NCI-H2107 treated with DMSO at 0.1 percent for 48 hours (cell line): ENCODE measurements at regions not wholly inside any gene's neighbourhood (a gene's known extent, or its start where the extent isn't known, plus 50 kb on each side); places are given as distances from the start of the nearest gene placed in this dataset.

Source experiments
- DNase-seq: peaks from one replicate; lab custom pipeline; 2025; ENCODE audit not compliant: unreplicated experiment; lab: John Stamatoyannopoulos, UW

DNA sequence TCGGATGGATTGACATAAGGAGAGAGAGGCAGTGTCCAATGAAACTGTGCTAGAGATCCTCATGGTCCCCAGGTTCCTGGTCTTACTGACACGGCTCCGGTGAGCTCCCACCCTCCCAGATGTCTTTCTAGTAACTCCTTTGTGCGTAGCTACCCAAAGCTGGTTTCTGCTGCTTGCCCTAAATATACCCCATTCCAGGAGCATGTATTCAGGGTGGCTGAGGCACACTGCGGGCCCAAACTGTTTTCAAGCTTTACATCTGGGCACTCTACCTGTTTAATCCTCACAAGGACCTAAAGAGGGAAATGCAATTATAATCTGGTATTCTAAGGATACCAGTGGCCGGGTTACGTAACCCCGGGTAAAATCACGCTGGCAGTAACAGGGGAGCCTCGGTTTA, 161.2 kb upstream of the NSMCE3 start:
- DNase-seq: no peak

GRCh38 chr15:29430124-29430523, 160.5 kb upstream of the NSMCE3 start:
- no peak for DNase-seq

DNA sequence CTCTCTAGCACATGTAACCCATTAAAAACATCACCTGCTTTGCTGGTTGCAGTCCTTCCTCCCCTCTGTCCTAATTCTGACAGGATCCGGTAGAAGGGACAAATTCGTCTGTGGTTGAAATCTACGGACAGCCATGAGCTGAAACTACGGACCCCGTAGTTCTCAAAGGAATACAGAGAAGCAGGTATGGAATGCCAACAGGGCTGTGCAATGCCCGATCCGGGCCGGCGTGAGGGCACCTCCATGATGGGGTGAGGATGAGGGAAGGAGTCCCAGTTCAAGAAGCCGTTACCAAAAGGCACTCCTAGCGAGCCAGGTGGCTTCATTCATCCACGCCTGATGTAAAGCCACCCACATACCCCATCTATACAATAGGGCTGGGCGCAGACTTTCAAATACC, 160.0 kb upstream of the NSMCE3 start:
- no peak for DNase-seq

DNA sequence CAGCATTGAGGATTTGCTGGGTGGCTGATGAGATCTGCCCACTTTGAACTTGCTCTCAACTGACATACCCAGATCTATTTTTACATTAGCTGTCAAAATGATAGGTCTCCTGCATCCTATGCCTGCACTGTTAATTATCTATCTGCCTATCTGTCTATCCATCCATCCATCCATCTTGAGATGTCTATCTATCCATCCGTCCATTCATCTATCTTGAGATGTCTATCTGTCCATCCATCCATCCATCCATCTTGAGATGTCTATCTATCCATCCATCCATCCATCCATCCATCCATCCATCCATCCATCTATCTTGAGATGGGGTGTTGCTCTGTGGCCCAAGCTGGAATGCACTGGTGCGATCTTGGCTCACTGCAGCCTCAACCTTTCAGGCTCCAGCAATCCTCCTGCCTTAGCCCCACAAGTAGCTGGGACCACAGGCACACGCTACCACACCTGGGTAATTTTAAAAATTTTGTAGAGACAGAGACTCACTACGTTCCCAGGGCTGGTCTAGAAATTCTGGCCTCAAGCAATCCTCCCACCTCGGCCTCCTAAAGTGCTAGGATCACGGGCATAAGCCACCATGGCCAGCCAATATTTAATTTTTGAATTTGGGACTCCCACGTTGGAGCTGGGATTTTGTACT, 159.4 kb upstream of the NSMCE3 start:
- no peak for DNase-seq

DNA sequence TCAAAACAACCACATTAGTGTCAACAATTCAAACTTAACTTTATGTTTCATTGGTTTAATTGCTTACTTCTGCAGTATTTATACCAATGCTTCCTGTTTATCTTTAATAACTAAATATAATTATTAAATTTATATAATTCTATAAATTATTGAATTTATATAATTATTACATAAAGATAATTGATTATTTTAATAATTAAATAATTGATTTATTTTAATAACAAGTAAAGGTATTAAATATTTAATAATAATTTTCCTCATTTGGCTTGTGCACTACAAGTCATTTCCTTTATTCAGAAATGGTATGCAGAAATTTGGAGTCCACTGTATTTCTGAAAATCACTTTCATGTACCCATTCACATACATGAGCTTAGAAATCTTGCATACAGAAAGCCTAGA, 156.2 kb upstream of the NSMCE3 start:
- no peak for DNase-seq

DNA sequence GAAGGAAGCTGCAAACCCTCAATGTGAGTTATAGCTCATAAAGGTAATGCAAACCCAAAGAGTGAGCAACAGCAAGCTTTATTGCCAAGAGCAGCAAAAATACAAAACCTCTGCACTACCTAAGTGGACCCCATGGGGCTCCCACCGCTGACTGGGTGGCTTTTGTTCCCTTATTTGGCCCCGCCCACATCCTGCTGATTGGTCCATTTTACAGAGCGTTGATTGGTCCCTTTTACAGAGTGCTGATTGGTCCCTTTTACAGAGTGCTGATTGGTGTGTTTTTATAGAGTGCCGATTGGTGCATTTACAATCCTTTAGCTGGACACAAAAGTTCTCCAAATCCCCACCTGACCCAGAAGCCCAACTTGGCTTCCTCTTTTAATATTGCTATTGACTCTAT, 154.5 kb upstream of the NSMCE3 start:
- DNase-seq: no peak

GRCh38 chr15:29422606-29423005, 153.0 kb upstream of the NSMCE3 start:
- no peak for DNase-seq

GRCh38 chr15:29420188-29420587, 150.6 kb upstream of the NSMCE3 start:
- no peak for DNase-seq

GRCh38 chr15:29418931-29419330, 149.3 kb upstream of the NSMCE3 start:
- no peak for DNase-seq

GRCh38 chr15:29418178-29418577, 148.6 kb upstream of the NSMCE3 start:
- no peak for DNase-seq

- no peak for DNase-seq
Measured at GRCh38 chr15:29411299-29411698, 141.7 kb upstream of the NSMCE3 start.

- no peak for DNase-seq
Measured at GRCh38 chr15:29410338-29410737, 140.7 kb upstream of the NSMCE3 start.

DNA sequence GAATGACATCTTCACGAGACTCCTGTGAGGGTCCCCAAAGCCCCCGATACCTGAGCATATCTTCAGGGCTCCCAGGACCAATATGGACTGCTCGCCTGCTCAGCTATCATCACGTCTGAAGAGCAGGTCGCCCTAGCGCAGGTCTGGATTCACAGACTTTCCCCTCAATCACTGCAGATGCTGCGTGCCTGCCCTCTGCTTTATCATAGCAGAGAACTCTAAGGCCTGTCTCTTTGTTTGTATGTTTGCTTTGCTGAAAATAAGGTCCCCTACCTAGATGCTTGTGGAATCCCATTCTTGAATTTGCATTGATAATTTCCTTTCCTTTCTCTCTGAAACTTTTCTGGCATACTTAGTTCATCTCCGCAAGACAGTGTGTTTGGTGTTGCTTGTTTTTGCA, 140.3 kb upstream of the NSMCE3 start:
- DNase-seq: no peak

GRCh38 chr15:29405564-29405963, 135.9 kb upstream of the NSMCE3 start:
- no peak for DNase-seq

GRCh38 chr15:29403772-29404171, 134.2 kb upstream of the NSMCE3 start:
- no peak for DNase-seq

GRCh38 chr15:29401644-29402043, 132.0 kb upstream of the NSMCE3 start:
- no peak for DNase-seq

DNA sequence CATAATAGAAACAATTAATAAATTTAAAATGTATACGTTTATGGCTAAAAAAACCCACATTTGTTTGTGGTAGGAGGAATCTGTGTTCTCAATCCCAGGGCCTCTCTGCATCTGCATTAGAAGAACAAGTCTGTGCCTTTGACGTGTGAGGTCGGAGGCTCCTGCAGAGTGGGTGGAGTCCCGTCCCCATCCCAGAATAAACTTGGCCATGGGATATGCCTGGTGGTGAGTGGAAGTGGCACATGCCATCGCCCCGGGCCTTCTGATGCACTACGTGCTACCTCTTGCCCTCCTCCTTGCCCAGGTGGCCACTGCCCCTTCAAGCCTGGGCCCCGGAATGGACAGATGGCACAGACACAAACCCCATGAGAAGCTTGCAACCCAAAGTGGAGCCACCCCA, 131.1 kb upstream of the NSMCE3 start:
- no peak for DNase-seq

DNA sequence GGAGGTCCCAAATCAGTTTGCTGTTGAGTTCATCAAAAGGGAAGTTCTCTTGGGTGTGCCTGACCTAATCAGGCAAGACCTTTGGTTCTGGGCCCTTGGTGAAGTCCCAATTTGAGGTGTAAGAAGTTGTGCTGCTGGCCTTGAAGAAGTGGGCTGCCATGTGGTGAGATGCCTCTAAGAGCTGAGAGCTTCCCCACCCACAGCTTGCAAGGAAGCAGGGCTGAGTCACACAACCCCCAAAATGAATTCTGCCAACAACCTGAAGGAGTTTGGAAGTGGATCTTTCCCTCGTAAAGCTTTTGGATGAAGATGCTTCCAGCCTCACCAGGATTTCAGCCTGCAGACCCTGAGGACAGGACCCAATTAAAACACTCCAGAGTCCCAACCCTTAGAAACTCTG, 129.3 kb upstream of the NSMCE3 start:
- no peak for DNase-seq

DNA sequence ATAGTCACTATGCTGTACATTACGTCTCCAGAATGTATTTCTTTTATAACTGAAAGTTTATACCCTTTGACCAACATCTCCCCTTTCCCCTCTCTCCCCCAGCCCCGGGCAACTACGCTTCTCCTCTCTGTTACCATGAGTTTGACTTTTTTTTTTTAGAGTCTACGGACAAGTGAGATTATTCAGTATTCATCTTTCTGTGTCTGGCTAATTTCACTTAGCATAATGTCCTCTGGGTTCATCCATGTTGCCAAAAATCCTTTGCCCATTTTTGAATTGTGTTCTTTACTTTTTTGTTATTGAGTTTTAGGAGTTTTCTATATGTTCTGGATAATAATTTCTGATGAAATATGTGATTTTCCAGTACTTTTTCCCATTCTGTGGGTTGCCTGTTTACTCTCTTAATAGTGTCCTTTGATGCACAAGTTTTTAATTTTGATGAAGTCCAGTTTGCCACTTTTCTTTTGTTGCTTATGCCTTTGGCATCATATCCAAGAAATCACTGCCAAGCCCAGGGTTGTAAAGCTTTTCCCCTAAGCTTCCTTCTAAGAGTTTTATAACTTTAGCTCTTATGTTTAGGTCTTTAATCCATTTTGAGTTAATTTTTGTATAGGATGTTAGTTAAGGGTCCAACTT, 126.7 kb upstream of the NSMCE3 start:
- DNase-seq: no peak

- no peak for DNase-seq
Measured at GRCh38 chr15:29393443-29393842, 123.8 kb upstream of the NSMCE3 start.

GRCh38 chr15:29392358-29392757, 122.7 kb upstream of the NSMCE3 start:
- no peak for DNase-seq

GRCh38 chr15:29390051-29390450, 120.4 kb upstream of the NSMCE3 start:
- DNase-seq: no peak

DNA sequence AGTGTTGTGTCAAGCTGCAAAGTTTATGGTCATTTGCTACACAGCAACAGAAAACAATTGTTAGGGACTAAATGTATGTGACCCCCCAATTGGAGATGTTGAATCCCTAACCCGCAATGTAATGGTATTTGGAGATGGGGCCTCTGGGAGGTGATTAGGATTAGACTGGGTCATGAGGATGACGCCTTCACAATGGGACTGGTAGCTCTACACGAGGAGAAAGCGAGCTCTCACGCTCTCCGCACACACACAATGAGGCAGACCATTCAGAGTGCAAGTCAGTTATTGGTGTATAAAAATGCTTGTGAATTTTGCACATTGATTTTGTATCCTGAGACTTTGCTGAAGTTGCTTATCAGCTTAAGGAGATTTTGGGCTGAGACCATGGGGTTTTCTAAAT, 116.9 kb upstream of the NSMCE3 start:
- no peak for DNase-seq
